ENCODE measurements at regions not wholly inside any gene's neighbourhood (a gene's known extent, or its start where the extent isn't known, plus 50 kb on each side); places are given as distances from the start of the nearest gene placed in this dataset.

DNA sequence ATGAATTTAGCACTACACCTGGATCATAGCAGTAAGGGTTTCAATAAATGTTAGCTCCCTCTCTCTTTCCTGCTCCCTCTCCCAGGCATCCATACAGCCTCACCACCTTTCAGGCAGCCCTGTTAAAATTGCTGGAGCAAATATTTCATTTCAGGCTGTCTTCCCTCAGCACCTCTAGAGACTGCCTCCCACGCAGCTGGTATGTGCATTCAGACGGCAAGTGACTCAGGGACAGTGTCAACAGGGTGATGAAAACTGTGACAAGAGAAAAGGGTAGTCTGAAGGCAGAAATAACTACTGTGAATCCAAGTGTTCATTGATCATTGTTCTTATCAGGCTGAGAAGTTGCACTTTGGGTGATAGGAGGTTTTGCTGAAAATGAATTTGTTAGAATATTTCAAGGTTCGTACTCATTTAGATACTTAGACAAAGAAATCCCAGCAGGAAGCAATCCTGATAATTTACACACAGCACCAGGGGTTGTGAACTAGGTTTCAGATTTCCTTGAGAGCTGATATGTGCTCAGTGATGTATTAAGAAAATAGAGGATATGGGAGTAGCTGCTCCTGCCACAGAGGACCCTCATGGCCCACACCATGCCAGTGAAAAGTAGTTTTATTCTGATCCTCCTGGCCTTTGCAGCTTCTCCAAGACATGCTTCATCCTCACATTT is 424.2 kb downstream of the FGF13 start (continued):
- TF ChIP-seq, protein P1, sequence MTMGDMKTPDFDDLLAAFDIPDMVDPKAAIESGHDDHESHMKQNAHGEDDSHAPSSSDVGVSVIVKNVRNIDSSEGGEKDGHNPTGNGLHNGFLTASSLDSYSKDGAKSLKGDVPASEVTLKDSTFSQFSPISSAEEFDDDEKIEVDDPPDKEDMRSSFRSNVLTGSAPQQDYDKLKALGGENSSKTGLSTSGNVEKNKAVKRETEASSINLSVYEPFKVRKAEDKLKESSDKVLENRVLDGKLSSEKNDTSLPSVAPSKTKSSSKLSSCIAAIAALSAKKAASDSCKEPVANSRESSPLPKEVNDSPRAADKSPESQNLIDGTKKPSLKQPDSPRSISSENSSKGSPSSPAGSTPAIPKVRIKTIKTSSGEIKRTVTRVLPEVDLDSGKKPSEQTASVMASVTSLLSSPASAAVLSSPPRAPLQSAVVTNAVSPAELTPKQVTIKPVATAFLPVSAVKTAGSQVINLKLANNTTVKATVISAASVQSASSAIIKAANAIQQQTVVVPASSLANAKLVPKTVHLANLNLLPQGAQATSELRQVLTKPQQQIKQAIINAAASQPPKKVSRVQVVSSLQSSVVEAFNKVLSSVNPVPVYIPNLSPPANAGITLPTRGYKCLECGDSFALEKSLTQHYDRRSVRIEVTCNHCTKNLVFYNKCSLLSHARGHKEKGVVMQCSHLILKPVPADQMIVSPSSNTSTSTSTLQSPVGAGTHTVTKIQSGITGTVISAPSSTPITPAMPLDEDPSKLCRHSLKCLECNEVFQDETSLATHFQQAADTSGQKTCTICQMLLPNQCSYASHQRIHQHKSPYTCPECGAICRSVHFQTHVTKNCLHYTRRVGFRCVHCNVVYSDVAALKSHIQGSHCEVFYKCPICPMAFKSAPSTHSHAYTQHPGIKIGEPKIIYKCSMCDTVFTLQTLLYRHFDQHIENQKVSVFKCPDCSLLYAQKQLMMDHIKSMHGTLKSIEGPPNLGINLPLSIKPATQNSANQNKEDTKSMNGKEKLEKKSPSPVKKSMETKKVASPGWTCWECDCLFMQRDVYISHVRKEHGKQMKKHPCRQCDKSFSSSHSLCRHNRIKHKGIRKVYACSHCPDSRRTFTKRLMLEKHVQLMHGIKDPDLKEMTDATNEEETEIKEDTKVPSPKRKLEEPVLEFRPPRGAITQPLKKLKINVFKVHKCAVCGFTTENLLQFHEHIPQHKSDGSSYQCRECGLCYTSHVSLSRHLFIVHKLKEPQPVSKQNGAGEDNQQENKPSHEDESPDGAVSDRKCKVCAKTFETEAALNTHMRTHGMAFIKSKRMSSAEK (CRISPR knock-in tag; IDR thresholded peaks at IDR 0.05; ENCODE audit: borderline replicate concordance), result no peak
- TF ChIP-seq OVOL2 (CRISPR knock-in tag; IDR thresholded peaks at IDR 0.05; ENCODE audit: borderline replicate concordance) (no peak), TP53 (CRISPR knock-in tag; IDR thresholded peaks at IDR 0.05) (no peak), PRRX2 (CRISPR knock-in tag; IDR thresholded peaks at IDR 0.05) (no peak), SMAD4 (CRISPR knock-in tag; IDR thresholded peaks at IDR 0.05) (no peak), IRF2 (CRISPR knock-in tag; IDR thresholded peaks at IDR 0.05; ENCODE audit: borderline replicate concordance, low read depth) (no peak), ESRRA (CRISPR knock-in tag; IDR thresholded peaks at IDR 0.05; ENCODE audit: borderline replicate concordance) (no peak), ZBTB21 (CRISPR knock-in tag; IDR thresholded peaks at IDR 0.05; ENCODE audit: borderline replicate concordance) (no peak)
- TF ChIP-seq, protein P2, sequence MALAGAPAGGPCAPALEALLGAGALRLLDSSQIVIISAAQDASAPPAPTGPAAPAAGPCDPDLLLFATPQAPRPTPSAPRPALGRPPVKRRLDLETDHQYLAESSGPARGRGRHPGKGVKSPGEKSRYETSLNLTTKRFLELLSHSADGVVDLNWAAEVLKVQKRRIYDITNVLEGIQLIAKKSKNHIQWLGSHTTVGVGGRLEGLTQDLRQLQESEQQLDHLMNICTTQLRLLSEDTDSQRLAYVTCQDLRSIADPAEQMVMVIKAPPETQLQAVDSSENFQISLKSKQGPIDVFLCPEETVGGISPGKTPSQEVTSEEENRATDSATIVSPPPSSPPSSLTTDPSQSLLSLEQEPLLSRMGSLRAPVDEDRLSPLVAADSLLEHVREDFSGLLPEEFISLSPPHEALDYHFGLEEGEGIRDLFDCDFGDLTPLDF (CRISPR knock-in tag; IDR thresholded peaks at IDR 0.05), result no peak

DNA sequence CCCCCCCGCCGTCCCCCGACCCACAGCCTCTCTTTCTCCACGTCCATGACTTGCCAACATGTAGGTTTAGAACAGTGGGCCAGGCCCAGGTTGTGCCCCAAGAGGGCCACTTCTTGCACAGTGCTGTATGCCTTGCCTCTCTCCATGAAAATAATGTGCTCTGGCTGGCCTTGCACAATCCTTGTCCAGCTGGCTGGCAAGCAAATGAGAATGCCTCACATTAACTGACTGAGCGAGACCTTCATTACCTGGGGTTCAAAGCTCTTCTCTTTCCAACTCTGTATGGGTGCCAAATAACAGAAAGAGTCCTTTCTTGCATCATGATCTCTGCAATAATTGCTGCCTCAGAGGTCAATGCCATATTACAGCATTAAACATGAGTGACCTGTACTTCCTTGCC is 416.6 kb downstream of the FGF13 start:
- H3K9me3 Mint-ChIP-seq, result no peaks in the 10 kb centered on the region
- no peak overlapping the region for H3K27ac Mint-ChIP-seq
- no peaks in the 10 kb centered on the region for H3K36me3 Mint-ChIP-seq
- ChIA-PET CTCF (no interaction called here), POLR2A (no interaction called here)
- H3K4me1 Mint-ChIP-seq, result peaks cover 8% of the 10 kb centered on the region; the same call in 1 of the 2 replicates
- H3K4me3 Mint-ChIP-seq, result no peak overlapping the region
- TF ChIP-seq, protein P3, sequence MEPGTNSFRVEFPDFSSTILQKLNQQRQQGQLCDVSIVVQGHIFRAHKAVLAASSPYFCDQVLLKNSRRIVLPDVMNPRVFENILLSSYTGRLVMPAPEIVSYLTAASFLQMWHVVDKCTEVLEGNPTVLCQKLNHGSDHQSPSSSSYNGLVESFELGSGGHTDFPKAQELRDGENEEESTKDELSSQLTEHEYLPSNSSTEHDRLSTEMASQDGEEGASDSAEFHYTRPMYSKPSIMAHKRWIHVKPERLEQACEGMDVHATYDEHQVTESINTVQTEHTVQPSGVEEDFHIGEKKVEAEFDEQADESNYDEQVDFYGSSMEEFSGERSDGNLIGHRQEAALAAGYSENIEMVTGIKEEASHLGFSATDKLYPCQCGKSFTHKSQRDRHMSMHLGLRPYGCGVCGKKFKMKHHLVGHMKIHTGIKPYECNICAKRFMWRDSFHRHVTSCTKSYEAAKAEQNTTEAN (CRISPR knock-in tag; IDR thresholded peaks at IDR 0.05), result no peak
- TF ChIP-seq GTF2I (CRISPR knock-in tag; conservative IDR thresholded peaks at IDR 0.05), result no peak
- no peak for TF ChIP-seq JUN (CRISPR knock-in tag; IDR thresholded peaks at IDR 0.05)
- TF ChIP-seq ERG (CRISPR knock-in tag; IDR thresholded peaks at IDR 0.05), result no peak
- TF ChIP-seq STAT6 (CRISPR knock-in tag; conservative IDR thresholded peaks at IDR 0.05; ENCODE audit: low read depth), result no peak
- TF ChIP-seq TCF7 (CRISPR knock-in tag; IDR thresholded peaks at IDR 0.05; ENCODE audit: low read depth), result no peak
- TF ChIP-seq ATF2 (CRISPR knock-in tag; IDR thresholded peaks at IDR 0.05; ENCODE audit: borderline replicate concordance, low read depth), result no peak
- TF ChIP-seq, protein P4, sequence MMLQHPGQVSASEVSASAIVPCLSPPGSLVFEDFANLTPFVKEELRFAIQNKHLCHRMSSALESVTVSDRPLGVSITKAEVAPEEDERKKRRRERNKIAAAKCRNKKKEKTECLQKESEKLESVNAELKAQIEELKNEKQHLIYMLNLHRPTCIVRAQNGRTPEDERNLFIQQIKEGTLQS (CRISPR knock-in tag; conservative IDR thresholded peaks at IDR 0.05), result no peak
- DNase-seq (ENCODE audit: low spot score) (no peak), ATAC-seq (no peak)
- H3K27me3 Mint-ChIP-seq (ENCODE audit: low read depth), result no peaks in the 10 kb centered on the region
